ENCODE measurements at regions not wholly inside any gene's neighbourhood (a gene's known extent, or its start where the extent isn't known, plus 50 kb on each side); places are given as distances from the start of the nearest gene placed in this dataset.
A peak's percentile ranks its signal among the peaks of the same experiment; 100 is the strongest.

DNA sequence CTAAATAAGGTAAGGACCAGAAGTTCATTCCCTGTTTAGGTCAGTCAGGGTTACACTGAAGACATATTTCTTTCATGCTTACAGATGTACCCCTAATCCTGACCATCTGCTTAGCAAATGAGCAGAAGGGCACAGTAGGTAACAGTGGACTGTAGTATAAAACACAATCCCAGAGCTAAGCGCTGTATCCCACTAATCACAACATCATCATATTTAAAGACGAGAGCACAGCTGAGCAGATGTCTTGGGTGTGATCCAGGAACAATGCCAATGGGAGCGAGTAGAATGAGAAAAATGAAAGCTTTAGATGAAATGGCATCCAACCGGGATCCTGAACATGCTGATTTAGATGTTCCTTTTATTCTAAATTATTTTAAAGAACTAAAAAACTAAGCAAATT, 213.4 kb downstream of the CCER1 start:
- H3K27me3 Mint-ChIP-seq (ENCODE audit: low read depth, unreplicated experiment) = no peaks in the 10 kb centered on the region
- H3K36me3 Mint-ChIP-seq (ENCODE audit: low read depth, unreplicated experiment) = no peaks in the 10 kb centered on the region
- Histone ChIP-seq H3K36me3 (ENCODE audit: insufficient read depth, low read length) (no peaks in the 10 kb centered on the region), H3K4me1 (ENCODE audit: insufficient read depth, low read length) (no peaks in the 10 kb centered on the region), H3K27ac (ENCODE audit: low read depth, low read length) (no peak overlapping the region), H4K20me1 (ENCODE audit: insufficient read depth, low read length) (no peaks in the 10 kb centered on the region), H3K9ac (ENCODE audit: low read length) (no peak overlapping the region), H2AFZ (ENCODE audit: low read depth, low read length) (no peak overlapping the region), H3K4me3 (ENCODE audit: insufficient read depth, low read depth, low read length) (no peak overlapping the region), H3K27me3 (ENCODE audit: insufficient read depth, low read length) (no peaks in the 10 kb centered on the region), H3K9me3 (ENCODE audit: insufficient read depth, low read depth, low read length) (no peaks in the 10 kb centered on the region), H3K4me2 (ENCODE audit: low read length) (no peak overlapping the region), H3K79me2 (ENCODE audit: insufficient read depth, low read length) (no peaks in the 10 kb centered on the region)
- no peak overlapping the region for H3K4me3 Mint-ChIP-seq (ENCODE audit: unreplicated experiment)
- no peak for DNase-seq (ENCODE audit: low read depth)
- H3K27ac Mint-ChIP-seq (ENCODE audit: unreplicated experiment) = no peak overlapping the region
- no peak for FAIRE-seq
- H3K9me3 Mint-ChIP-seq (ENCODE audit: unreplicated experiment) = peaks cover 2% of the 10 kb centered on the region
- no peak for TF ChIP-seq EZH2 (IDR thresholded peaks at IDR 0.05; ENCODE audit: insufficient read depth, low read length)
- TF ChIP-seq, protein P1, sequence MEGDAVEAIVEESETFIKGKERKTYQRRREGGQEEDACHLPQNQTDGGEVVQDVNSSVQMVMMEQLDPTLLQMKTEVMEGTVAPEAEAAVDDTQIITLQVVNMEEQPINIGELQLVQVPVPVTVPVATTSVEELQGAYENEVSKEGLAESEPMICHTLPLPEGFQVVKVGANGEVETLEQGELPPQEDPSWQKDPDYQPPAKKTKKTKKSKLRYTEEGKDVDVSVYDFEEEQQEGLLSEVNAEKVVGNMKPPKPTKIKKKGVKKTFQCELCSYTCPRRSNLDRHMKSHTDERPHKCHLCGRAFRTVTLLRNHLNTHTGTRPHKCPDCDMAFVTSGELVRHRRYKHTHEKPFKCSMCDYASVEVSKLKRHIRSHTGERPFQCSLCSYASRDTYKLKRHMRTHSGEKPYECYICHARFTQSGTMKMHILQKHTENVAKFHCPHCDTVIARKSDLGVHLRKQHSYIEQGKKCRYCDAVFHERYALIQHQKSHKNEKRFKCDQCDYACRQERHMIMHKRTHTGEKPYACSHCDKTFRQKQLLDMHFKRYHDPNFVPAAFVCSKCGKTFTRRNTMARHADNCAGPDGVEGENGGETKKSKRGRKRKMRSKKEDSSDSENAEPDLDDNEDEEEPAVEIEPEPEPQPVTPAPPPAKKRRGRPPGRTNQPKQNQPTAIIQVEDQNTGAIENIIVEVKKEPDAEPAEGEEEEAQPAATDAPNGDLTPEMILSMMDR (IDR thresholded peaks at IDR 0.05; ENCODE audit: insufficient read depth, low read depth, low read length) = no peak
- no peaks in the 10 kb centered on the region for H3K4me1 Mint-ChIP-seq (ENCODE audit: low read depth, unreplicated experiment)

DNA sequence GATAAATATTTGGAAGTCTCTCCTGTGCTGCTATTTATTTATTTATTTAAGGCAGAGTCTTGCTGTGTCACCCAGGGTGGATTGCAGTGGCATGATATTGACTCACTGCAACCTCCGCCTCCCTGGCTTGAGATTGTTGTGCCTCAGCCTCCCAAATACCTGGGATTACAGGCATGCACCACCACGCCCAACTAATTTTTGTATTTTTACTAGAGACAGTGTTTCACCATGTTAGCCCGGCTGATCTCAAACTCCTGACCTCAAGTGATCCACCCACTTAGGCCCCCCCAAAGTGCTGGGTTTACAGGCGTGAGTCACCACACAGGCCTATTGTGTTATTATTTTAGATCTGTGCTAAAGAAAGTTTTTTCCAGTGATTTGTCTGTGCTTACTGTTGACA, 225.2 kb downstream of the CCER1 start:
- no peak overlapping the region for H2AFZ ChIP-seq (ENCODE audit: low read depth, low read length)
- H3K4me2 ChIP-seq (ENCODE audit: low read length) = no peak overlapping the region
- no peak overlapping the region for H3K4me3 ChIP-seq (ENCODE audit: insufficient read depth, low read depth, low read length)
- H3K4me1 ChIP-seq (ENCODE audit: insufficient read depth, low read length) = no peaks in the 10 kb centered on the region
- no peaks in the 10 kb centered on the region for H4K20me1 ChIP-seq (ENCODE audit: insufficient read depth, low read length)
- no peak overlapping the region for H3K4me3 Mint-ChIP-seq (ENCODE audit: unreplicated experiment)
- H3K27me3 Mint-ChIP-seq (ENCODE audit: low read depth, unreplicated experiment) = no peaks in the 10 kb centered on the region
- no peak for FAIRE-seq
- H3K4me1 Mint-ChIP-seq (ENCODE audit: low read depth, unreplicated experiment) = no peaks in the 10 kb centered on the region
- no peaks in the 10 kb centered on the region for H3K9me3 Mint-ChIP-seq (ENCODE audit: unreplicated experiment)
- no peaks in the 10 kb centered on the region for H3K79me2 ChIP-seq (ENCODE audit: insufficient read depth, low read length)
- DNase-seq (ENCODE audit: low read depth) = peak; percentile 32
- no peaks in the 10 kb centered on the region for H3K36me3 ChIP-seq (ENCODE audit: insufficient read depth, low read length)
- H3K27me3 ChIP-seq (ENCODE audit: insufficient read depth, low read length) = no peaks in the 10 kb centered on the region
- TF ChIP-seq EZH2 (IDR thresholded peaks at IDR 0.05; ENCODE audit: insufficient read depth, low read length) = no peak
- TF ChIP-seq, protein P1 (IDR thresholded peaks at IDR 0.05; ENCODE audit: insufficient read depth, low read depth, low read length) = no peak
- no peaks in the 10 kb centered on the region for H3K9me3 ChIP-seq (ENCODE audit: insufficient read depth, low read depth, low read length)
- no peak overlapping the region for H3K27ac Mint-ChIP-seq (ENCODE audit: unreplicated experiment)
- H3K27ac ChIP-seq (ENCODE audit: low read depth, low read length) = no peak overlapping the region
- no peaks in the 10 kb centered on the region for H3K36me3 Mint-ChIP-seq (ENCODE audit: low read depth, unreplicated experiment)
- H3K9ac ChIP-seq (ENCODE audit: low read length) = no peak overlapping the region

DNA sequence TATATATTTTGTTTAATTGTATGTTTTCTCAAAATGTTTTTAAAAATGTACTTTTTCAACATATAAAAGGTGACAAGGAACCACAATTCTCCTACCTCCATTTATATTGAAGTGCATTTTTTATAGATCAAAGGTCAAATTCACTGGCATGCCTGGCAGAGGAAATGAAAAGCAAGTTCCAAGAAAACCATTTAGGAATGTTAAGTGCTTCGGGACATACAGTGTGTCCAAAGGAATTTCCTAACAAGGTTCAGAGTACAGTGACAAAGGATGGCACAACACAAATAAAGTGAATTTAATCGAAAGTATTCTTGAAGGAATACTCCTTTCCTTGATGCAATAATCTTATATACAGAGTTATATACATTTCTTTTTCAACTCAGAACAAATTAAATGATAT, 242.3 kb downstream of the CCER1 start:
- TF ChIP-seq, protein P1 (IDR thresholded peaks at IDR 0.05; ENCODE audit: insufficient read depth, low read depth, low read length) = no peak
- no peak for TF ChIP-seq EZH2 (IDR thresholded peaks at IDR 0.05; ENCODE audit: insufficient read depth, low read length)
- H3K27ac Mint-ChIP-seq (ENCODE audit: unreplicated experiment) = no peak overlapping the region
- Histone ChIP-seq H3K27me3 (ENCODE audit: insufficient read depth, low read length) (no peaks in the 10 kb centered on the region), H3K4me1 (ENCODE audit: insufficient read depth, low read length) (no peaks in the 10 kb centered on the region), H3K79me2 (ENCODE audit: insufficient read depth, low read length) (no peaks in the 10 kb centered on the region), H3K27ac (ENCODE audit: low read depth, low read length) (no peak overlapping the region), H3K36me3 (ENCODE audit: insufficient read depth, low read length) (no peaks in the 10 kb centered on the region), H3K9ac (ENCODE audit: low read length) (no peak overlapping the region), H4K20me1 (ENCODE audit: insufficient read depth, low read length) (no peaks in the 10 kb centered on the region), H3K9me3 (ENCODE audit: insufficient read depth, low read depth, low read length) (no peaks in the 10 kb centered on the region), H3K4me3 (ENCODE audit: insufficient read depth, low read depth, low read length) (no peak overlapping the region), H3K4me2 (ENCODE audit: low read length) (no peak overlapping the region), H2AFZ (ENCODE audit: low read depth, low read length) (no peak overlapping the region)
- H3K4me1 Mint-ChIP-seq (ENCODE audit: low read depth, unreplicated experiment) = no peaks in the 10 kb centered on the region
- no peaks in the 10 kb centered on the region for H3K9me3 Mint-ChIP-seq (ENCODE audit: unreplicated experiment)
- H3K36me3 Mint-ChIP-seq (ENCODE audit: low read depth, unreplicated experiment) = no peaks in the 10 kb centered on the region
- DNase-seq (ENCODE audit: low read depth) = no peak
- no peak for FAIRE-seq
- no peaks in the 10 kb centered on the region for H3K27me3 Mint-ChIP-seq (ENCODE audit: low read depth, unreplicated experiment)
- H3K4me3 Mint-ChIP-seq (ENCODE audit: unreplicated experiment) = no peak overlapping the region
